ENCODE measurements at regions not wholly inside any gene's neighbourhood (a gene's known extent, or its start where the extent isn't known, plus 50 kb on each side); places are given as distances from the start of the nearest gene placed in this dataset.

- TF ChIP-seq GTF2F1 (IDR thresholded peaks at IDR 0.05; ENCODE audit: borderline replicate concordance, low read depth, low read length) (no peak), CEBPB (IDR thresholded peaks at IDR 0.05; ENCODE audit: low read depth, low read length) (no peak), E2F6 (IDR thresholded peaks at IDR 0.05) (no peak), SIX5 (IDR thresholded peaks at IDR 0.05; ENCODE audit: low read depth, low read length) (no peak), TAF1 (IDR thresholded peaks at IDR 0.05; ENCODE audit: low read depth, low read length) (no peak)
- TF ChIP-seq, protein P1, sequence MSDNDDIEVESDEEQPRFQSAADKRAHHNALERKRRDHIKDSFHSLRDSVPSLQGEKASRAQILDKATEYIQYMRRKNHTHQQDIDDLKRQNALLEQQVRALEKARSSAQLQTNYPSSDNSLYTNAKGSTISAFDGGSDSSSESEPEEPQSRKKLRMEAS (IDR thresholded peaks at IDR 0.05) = no peak
- TF ChIP-seq, protein P2, sequence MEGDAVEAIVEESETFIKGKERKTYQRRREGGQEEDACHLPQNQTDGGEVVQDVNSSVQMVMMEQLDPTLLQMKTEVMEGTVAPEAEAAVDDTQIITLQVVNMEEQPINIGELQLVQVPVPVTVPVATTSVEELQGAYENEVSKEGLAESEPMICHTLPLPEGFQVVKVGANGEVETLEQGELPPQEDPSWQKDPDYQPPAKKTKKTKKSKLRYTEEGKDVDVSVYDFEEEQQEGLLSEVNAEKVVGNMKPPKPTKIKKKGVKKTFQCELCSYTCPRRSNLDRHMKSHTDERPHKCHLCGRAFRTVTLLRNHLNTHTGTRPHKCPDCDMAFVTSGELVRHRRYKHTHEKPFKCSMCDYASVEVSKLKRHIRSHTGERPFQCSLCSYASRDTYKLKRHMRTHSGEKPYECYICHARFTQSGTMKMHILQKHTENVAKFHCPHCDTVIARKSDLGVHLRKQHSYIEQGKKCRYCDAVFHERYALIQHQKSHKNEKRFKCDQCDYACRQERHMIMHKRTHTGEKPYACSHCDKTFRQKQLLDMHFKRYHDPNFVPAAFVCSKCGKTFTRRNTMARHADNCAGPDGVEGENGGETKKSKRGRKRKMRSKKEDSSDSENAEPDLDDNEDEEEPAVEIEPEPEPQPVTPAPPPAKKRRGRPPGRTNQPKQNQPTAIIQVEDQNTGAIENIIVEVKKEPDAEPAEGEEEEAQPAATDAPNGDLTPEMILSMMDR (IDR thresholded peaks at IDR 0.05; ENCODE audit: control extremely low read depth in 1 of 3, insufficient read depth in 1 of 3, low read depth in 1 of 3, low read length in 3 of 3) = no peak
- TF ChIP-seq, protein P3, sequence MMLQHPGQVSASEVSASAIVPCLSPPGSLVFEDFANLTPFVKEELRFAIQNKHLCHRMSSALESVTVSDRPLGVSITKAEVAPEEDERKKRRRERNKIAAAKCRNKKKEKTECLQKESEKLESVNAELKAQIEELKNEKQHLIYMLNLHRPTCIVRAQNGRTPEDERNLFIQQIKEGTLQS (IDR thresholded peaks at IDR 0.05; ENCODE audit: insufficient read depth, low read depth, low read length) = no peak
Observed at GRCh38 chr3:190747571-190747970, 114.9 kb downstream of the GMNC start.

All from H1 (cell line).